Right lobe of liver (tissue), 4 donors: ENCODE measurements at regions not wholly inside any gene's neighbourhood (a gene's known extent, or its start where the extent isn't known, plus 50 kb on each side); places are given as distances from the start of the nearest gene placed in this dataset.

Experiments used
- POLR2A ChIP-seq: fragments of 450-650 bp; IDR thresholded peaks from one replicate; pipeline ENCODE4 v1.6.1; 2017; ENCODE audit warnings: antibody characterized with exemption, mild to moderate bottlenecking
- TF ChIP-seq, protein P1 (sequence below), 4 donors: fragments of 200-600 bp in 3 of 4; fragments of 450-650 bp in 1 of 4; IDR thresholded peaks; one replicate each; pipeline versions ENCODE4 v1.5.1 to v1.8.0; 2016 to 2022; ENCODE audit warnings: antibody characterized with exemption in 4 of 4, mild to moderate bottlenecking in 2 of 4
- donor health status: DM: no; HTN: no; CAD: no.
- donor health status: DM: no; HTN: no; CAD: no.
- donor health status: DM: no; HTN: yes; CAD: no.

DNA sequence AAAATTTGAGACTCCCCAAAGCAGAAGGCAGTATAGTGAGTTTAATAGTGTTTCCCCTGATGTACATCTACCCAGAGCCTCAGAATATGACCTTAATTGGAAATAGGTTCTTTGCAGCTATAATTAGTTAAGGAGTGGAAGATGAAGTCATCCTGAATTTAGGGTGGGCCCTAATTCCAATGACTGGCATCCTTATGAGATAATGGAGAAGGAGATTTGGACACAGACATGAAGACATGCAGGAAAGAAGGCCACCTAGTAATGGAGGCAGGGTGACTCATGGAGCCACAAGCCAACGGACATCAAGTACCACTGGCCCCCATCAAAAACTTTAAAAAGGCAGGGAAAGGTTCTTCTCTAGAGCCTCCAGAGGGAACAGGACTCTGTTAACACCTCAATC is 308.9 kb downstream of the TXNL1 start:
- TF ChIP-seq, protein P1, sequence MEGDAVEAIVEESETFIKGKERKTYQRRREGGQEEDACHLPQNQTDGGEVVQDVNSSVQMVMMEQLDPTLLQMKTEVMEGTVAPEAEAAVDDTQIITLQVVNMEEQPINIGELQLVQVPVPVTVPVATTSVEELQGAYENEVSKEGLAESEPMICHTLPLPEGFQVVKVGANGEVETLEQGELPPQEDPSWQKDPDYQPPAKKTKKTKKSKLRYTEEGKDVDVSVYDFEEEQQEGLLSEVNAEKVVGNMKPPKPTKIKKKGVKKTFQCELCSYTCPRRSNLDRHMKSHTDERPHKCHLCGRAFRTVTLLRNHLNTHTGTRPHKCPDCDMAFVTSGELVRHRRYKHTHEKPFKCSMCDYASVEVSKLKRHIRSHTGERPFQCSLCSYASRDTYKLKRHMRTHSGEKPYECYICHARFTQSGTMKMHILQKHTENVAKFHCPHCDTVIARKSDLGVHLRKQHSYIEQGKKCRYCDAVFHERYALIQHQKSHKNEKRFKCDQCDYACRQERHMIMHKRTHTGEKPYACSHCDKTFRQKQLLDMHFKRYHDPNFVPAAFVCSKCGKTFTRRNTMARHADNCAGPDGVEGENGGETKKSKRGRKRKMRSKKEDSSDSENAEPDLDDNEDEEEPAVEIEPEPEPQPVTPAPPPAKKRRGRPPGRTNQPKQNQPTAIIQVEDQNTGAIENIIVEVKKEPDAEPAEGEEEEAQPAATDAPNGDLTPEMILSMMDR (IDR thresholded peaks at IDR 0.05): no peak
- no peak for TF ChIP-seq POLR2A
